ENCODE measurements at regions not wholly inside any gene's neighbourhood (a gene's known extent, or its start where the extent isn't known, plus 50 kb on each side); places are given as distances from the start of the nearest gene placed in this dataset.
A peak's percentile ranks its signal among the peaks of the same experiment; 100 is the strongest.

- no peak overlapping the region for H3K27ac ChIP-seq
- ATAC-seq = no peak
- 67 to 85% methylated on average over 1 of the region's 1 CpG for WGBS, 2 donors (ENCODE audit: low coverage in 1 of 2)
Measured at GRCh38 chr4:187606581-187606980, 389.0 kb upstream of the ZFP42 start.

DNA sequence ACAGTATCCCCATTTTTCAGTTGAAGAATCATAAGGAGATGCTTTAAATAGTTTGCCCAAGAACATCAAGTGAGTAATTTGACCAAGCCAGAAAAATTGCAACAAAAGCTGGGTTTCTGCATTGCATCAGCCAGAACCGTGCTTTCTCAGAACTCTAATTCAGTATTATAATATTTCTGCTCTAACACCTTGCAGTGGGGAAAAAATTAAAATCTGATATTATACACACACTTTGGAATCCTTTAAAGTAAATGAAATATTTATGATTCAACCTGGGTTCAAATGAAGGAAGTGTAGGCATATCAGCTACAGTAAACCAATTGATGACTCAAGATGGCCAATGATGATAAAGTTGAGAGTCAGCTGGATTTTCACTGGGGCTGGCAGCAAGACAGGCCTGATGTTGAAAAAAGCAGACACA lies 387.6 kb upstream of the ZFP42 start:
- no peaks in the 10 kb centered on the region for H3K27me3 ChIP-seq
- no peaks in the 10 kb centered on the region for H3K4me1 ChIP-seq
- H3K4me3 ChIP-seq = no peak overlapping the region
- WGBS, 2 donors (ENCODE audit: low coverage in 1 of 2) = 65 to 86% methylated on average over 1 of the region's 1 CpG
- H3K27ac ChIP-seq = no peak overlapping the region
- H3K9me3 ChIP-seq = no peaks in the 10 kb centered on the region
- H3K36me3 ChIP-seq = no peaks in the 10 kb centered on the region
- TF ChIP-seq POLR2AphosphoS5 (IDR thresholded peaks at IDR 0.05) = no peak
- no peak for TF ChIP-seq EP300 (IDR thresholded peaks at IDR 0.05)
- TF ChIP-seq POLR2A (IDR thresholded peaks at IDR 0.05) = no peak
- TF ChIP-seq, protein P1, sequence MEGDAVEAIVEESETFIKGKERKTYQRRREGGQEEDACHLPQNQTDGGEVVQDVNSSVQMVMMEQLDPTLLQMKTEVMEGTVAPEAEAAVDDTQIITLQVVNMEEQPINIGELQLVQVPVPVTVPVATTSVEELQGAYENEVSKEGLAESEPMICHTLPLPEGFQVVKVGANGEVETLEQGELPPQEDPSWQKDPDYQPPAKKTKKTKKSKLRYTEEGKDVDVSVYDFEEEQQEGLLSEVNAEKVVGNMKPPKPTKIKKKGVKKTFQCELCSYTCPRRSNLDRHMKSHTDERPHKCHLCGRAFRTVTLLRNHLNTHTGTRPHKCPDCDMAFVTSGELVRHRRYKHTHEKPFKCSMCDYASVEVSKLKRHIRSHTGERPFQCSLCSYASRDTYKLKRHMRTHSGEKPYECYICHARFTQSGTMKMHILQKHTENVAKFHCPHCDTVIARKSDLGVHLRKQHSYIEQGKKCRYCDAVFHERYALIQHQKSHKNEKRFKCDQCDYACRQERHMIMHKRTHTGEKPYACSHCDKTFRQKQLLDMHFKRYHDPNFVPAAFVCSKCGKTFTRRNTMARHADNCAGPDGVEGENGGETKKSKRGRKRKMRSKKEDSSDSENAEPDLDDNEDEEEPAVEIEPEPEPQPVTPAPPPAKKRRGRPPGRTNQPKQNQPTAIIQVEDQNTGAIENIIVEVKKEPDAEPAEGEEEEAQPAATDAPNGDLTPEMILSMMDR (IDR thresholded peaks at IDR 0.05) = no peak
- ATAC-seq = no peak

More at GRCh38 chr4:187606581-187606980, 389.0 kb upstream of the ZFP42 start:
- Histone ChIP-seq H3K4me1 (peaks cover 0 to 6% (median 0%) of the 10 kb centered on the region in 3 donors), H3K36me3 (no peaks in the 10 kb centered on the region), H3K9me3 (no peaks in the 10 kb centered on the region), H3K27me3 (no peaks in the 10 kb centered on the region), H3K4me3 (no peak overlapping the region)
- TF ChIP-seq POLR2A (IDR thresholded peaks at IDR 0.05) (no peak), POLR2AphosphoS5 (IDR thresholded peaks at IDR 0.05) (no peak), EP300 (IDR thresholded peaks at IDR 0.05) (no peak)
- TF ChIP-seq, protein P1 (IDR thresholded peaks at IDR 0.05) = peak; percentile 55 to 83 (median 67)

- TF ChIP-seq EP300 (IDR thresholded peaks at IDR 0.05) (no peak), POLR2AphosphoS5 (IDR thresholded peaks at IDR 0.05) (no peak)
Measured at GRCh38 chr4:187612301-187612700, 383.3 kb upstream of the ZFP42 start.

DNA sequence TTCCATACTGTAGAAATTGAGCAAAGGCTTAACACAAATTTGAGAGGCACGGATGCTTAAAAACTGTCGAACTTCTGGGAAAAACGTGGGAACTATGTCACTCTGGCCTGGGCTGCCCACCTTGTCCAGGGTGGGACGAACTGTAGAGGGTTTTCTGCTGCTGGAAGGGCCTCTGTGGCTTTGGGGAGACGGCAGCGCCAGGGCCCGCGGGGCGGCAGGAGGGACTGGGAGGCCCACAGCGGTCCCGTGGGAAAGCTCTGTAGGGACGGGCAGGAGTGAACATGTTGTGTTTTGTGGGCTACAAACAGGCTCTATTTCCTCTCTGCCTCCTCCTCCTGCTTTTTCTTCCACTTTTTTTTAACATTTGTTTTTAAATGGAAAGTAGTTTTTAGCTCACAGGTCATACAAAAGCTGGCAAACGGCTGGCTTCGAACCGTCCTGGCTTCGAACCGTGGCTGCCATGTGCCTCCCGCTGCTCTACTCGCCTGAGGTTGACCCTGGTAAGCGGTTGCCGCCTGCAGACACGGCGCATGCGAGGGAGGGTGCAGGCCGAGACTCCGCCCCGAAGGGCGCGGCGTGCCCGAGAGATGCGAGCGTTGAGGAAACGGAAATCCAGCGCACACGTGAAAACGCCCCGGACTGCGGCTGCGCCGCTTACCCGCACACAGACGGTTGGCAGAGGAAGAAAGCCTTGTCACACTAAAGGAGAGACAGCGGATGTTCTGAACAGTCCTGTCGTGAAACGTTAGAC lies 382.3 kb upstream of the ZFP42 start:
- no peak for TF ChIP-seq POLR2AphosphoS5 (IDR thresholded peaks at IDR 0.05)
- TF ChIP-seq, protein P1 (IDR thresholded peaks at IDR 0.05) = no peak
- no peak for TF ChIP-seq POLR2A (IDR thresholded peaks at IDR 0.05)
- TF ChIP-seq EP300 (IDR thresholded peaks at IDR 0.05) = no peak
- Histone ChIP-seq H3K9me3 (no peaks in the 10 kb centered on the region), H3K27me3 (no peaks in the 10 kb centered on the region), H3K4me1 (no peaks in the 10 kb centered on the region), H3K27ac (no peak overlapping the region), H3K36me3 (no peaks in the 10 kb centered on the region), H3K4me3 (no peak overlapping the region)
- WGBS, 2 donors (ENCODE audit: low coverage in 1 of 2) = 62 to 94% methylated on average over 5 to 19 of the region's 46 CpGs
- ATAC-seq = no peak

More at GRCh38 chr4:187612301-187612700, 383.3 kb upstream of the ZFP42 start:
- ATAC-seq = no peak
- Histone ChIP-seq H3K36me3 (no peaks in the 10 kb centered on the region), H3K4me3 (no peak overlapping the region), H3K9me3 (no peaks in the 10 kb centered on the region), H3K4me1 (no peaks in the 10 kb centered on the region), H3K27me3 (no peaks in the 10 kb centered on the region), H3K27ac (no peak overlapping the region)
- 71 to 72% methylated on average over 8 of the region's 8 CpGs for WGBS, 2 donors (ENCODE audit: low coverage in 1 of 2)

GRCh38 chr4:187615972-187616371 lies 379.6 kb upstream of the ZFP42 start:
- no peaks in the 10 kb centered on the region for H3K27me3 ChIP-seq
- TF ChIP-seq EP300 (IDR thresholded peaks at IDR 0.05) (no peak), POLR2AphosphoS5 (IDR thresholded peaks at IDR 0.05) (no peak), POLR2A (IDR thresholded peaks at IDR 0.05) (no peak)
- TF ChIP-seq, protein P1 (IDR thresholded peaks at IDR 0.05) = no peak
- no peaks in the 10 kb centered on the region for H3K9me3 ChIP-seq
- 63 to 86% methylated on average over 1 of the region's 1 CpG for WGBS, 2 donors (ENCODE audit: low coverage in 1 of 2)
- no peak overlapping the region for H3K27ac ChIP-seq
- no peaks in the 10 kb centered on the region for H3K4me1 ChIP-seq
- no peaks in the 10 kb centered on the region for H3K36me3 ChIP-seq
- H3K4me3 ChIP-seq = no peak overlapping the region
- ATAC-seq = no peak

All from gastroesophageal sphincter (tissue), 4 donors.